SKM-1 (cell line): ENCODE measurements at regions not wholly inside any gene's neighbourhood (a gene's known extent, or its start where the extent isn't known, plus 50 kb on each side); places are given as distances from the start of the nearest gene placed in this dataset.

Experiments
- DNase-seq: peaks from one replicate; lab custom pipeline; 2025; ENCODE audit not compliant: unreplicated experiment; lab: John Stamatoyannopoulos, UW

- no peak for DNase-seq
Measured at GRCh38 chr12:59928416-59928815, 332.6 kb downstream of the SLC16A7 start.

DNA sequence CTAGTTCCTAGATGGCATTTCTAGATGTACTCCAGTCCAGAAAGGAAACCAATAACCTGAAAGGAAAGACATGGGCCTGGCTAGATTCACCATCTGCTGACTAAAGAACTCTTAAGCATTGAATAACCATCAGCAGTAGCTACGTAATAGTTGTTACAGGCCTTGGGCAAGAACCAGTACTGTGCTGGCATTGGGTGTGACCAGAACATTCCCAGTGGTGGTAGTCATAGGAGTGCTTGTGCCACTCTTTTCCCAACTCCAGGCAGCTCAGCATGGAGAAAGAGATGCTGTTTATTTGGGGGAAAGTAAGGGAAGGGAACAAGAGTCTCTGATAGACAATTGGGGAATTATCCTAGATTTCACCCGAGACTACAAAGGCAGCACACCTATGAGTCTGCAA is 333.3 kb downstream of the SLC16A7 start:
- DNase-seq, result no peak

GRCh38 chr12:59934486-59934885 is 338.7 kb downstream of the SLC16A7 start:
- no peak for DNase-seq

- no peak for DNase-seq
Measured at GRCh38 chr12:59936534-59936933, 340.7 kb downstream of the SLC16A7 start.

DNA sequence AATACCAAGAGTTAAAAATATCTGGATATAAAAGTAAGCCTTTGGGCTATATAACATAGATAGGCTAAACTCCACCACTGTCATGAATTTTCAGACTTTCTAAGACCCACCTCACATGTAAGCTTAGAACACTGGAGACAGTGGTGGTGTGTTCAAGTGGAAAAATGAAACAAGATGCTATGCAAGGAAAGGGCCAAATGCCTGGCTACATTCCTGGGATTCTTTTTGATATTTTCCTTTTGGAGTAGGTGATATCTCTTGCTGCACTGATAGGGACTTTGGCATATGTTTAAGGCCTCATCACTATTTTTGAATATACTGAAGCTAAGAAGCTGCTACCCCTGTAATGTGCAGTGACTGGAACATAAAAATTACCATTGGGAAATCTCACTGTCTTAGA is 341.3 kb downstream of the SLC16A7 start:
- DNase-seq, result no peak

DNA sequence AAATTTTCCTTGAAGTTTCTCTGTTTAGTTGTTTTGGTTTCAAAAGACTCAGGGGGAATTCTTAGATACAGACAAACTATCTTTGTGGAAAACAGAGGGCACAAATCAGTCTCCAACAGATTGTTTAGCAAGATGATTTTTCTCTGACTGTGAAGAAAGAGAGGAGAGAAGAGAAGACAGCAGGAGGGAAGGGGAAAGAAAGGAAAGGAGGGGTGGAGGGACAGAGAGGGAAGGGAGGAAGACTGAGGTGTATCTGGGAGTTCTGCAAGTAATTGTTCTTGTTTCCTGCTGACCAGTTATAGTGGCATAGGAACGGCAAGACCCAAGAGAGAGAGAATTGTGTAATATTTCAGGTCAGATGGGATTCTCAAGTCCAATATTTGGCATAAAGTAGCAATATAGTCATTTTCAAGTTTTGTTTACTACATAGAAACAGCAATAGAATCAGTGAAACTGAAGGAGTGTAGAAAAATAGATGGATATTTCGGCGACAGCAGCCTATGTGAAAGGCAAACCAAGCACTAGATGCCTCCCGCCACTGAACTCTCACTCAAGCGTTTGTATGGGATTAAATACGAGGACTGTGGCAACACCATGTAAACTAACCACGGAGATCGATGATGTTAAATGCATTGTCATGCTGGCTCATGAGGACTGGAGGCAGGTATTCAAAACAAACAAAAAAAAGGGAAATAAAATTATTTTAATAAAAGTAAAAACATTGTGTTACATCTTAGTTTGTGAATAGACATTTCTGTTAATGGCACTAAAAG is 342.5 kb downstream of the SLC16A7 start:
- no peak for DNase-seq

GRCh38 chr12:59940631-59941342 is 345.0 kb downstream of the SLC16A7 start:
- DNase-seq, result no peak

- no peak for DNase-seq
Measured at GRCh38 chr12:59941461-59941860, 345.6 kb downstream of the SLC16A7 start.

GRCh38 chr12:59944177-59944576 is 348.3 kb downstream of the SLC16A7 start:
- DNase-seq, result no peak

- DNase-seq, result no peak
Measured at GRCh38 chr12:59946635-59947034, 350.8 kb downstream of the SLC16A7 start.

GRCh38 chr12:59963546-59963945 is 367.7 kb downstream of the SLC16A7 start:
- no peak for DNase-seq

DNA sequence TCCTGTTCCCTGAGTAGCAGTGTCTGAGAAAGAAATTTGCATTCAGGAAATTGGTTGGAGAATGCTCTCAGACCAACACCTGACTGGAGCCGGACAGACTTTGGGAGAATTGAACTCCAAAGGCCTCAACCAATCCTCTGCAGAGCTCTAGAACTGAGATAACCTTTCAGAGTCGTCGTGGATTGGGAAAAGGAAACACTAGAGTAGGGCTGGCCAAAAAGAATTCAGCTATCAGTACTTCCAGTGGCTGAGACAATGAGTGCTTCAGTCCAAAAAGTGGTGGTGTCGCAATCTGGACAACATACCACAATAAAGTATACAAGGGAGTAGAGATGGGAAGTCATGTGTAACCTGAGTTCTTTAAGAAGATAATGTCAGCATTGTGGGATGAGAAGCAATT is 377.1 kb downstream of the SLC16A7 start:
- no peak for DNase-seq

- no peak for DNase-seq
Measured at GRCh38 chr12:59973515-59973914, 377.7 kb downstream of the SLC16A7 start.

- no peak for DNase-seq
Measured at GRCh38 chr12:59977779-59978178, 381.9 kb downstream of the SLC16A7 start.

GRCh38 chr12:59980476-59980875 is 384.6 kb downstream of the SLC16A7 start:
- DNase-seq, result no peak

DNA sequence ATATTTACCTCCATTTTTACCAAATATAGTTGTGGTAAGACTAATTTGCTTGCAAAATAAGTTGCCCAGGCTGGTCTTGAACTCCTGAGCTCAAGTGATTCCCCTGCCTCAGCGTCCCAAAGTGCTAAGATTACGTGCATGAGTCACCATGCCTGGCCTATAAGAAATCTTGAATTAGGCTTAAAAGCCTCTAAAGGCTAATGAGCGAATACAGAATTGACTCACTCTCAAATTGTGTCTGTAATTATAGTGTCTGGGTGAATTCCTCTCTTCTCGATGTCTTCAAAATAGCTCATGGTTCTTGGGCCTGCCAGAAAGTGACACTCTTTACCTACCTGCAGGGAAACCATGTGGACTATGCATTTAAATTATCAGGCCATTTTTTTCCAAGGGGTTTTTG is 403.5 kb downstream of the SLC16A7 start:
- no peak for DNase-seq

DNA sequence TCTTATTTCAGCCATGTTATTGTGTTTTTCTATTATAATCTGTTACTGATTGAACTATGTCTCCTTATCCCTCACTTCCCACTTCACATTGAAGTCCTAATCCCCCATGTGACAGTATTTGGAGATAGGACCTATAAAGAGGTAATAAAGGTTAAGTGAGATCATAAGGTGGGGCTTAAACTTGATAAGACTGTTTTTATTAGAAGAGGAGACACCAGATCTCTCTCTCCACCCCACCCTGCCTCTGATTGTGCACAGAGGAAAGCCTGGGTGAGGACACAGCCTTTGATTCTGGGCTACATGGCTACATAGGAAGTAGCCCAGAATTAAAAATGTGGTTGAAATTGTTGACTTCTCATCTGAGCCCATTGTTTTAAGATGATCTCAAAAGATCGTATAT is 414.7 kb downstream of the SLC16A7 start:
- no peak for DNase-seq

GRCh38 chr12:60012659-60013058 is 416.8 kb downstream of the SLC16A7 start:
- no peak for DNase-seq

- DNase-seq, result no peak
Measured at GRCh38 chr12:60014436-60014835, 418.6 kb downstream of the SLC16A7 start.

DNA sequence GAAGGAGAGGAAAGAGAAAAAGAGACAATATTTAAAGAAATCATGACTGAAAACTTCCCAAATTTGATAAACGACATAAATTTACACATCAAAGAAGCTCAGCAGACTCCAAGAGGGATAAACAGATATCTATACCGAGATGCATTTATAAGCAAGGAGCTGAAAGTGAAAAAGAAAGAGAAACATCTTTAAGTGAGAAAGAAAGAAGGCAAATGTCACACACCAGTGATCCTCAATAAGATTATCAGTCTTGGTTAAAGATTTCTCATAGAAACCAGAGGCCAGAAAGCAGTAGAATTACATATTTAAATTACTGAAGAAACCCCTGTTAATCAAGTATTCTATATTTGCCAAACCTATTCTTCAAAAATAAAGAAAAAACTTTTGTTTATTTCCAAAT is 424.2 kb downstream of the SLC16A7 start:
- no peak for DNase-seq

- no peak for DNase-seq
Measured at GRCh38 chr12:60021235-60021634, 425.4 kb downstream of the SLC16A7 start.

GRCh38 chr12:60027266-60027665 is 431.4 kb downstream of the SLC16A7 start:
- no peak for DNase-seq

DNA sequence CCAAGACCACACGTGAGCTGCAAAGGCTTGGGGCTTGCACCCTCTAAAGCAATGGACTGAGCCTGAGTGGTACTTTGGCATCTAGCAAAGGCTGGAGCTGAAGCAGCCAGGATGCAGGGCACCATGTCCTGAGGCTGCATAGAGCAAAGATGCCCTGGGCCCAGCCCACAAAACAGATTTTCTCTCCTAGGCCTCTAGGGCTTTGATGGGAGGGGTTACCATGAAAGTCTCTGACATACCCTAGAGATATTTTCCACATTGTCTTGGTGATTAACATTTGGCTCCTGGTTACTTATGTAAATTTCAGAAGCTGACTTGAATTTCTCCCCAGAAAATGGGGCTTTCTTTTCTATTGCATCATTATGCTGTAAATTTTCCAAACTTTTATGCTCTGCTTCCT is 438.3 kb downstream of the SLC16A7 start:
- no peak for DNase-seq
